Fibroblast of lung (primary cell): ENCODE measurements at regions not wholly inside any gene's neighbourhood (a gene's known extent, or its start where the extent isn't known, plus 50 kb on each side); places are given as distances from the start of the nearest gene placed in this dataset.
"Not testable (repeated sequence)": the region's sequence is repeated elsewhere in the genome, so short reads cannot be mapped to it uniquely, and the experiment has no call there.

Experiments
- DNase-seq, 2 donors: peaks; one replicate each; pipeline versions ENCODE4 v3.0.0 to v3.0.0-alpha.2; 2010; ENCODE audit warnings: low read depth in 2 of 2
- H2AFZ ChIP-seq: 2 replicates; pipeline ENCODE4 v1.5.1; 2012; ENCODE audit warnings: low read length, control low read depth, inconsistent platforms
- H3K27ac ChIP-seq: 2 replicates; pipeline ENCODE4 v1.5.1; 2011; ENCODE audit warnings: low read length, control low read depth; ENCODE audit not compliant: insufficient read depth
- H3K27me3 ChIP-seq: 2 replicates; pipeline ENCODE4 v1.5.1; 2011; ENCODE audit warnings: mild to moderate bottlenecking, low read length; ENCODE audit not compliant: control insufficient read depth, insufficient read depth
- H3K36me3 ChIP-seq: 2 replicates; pipeline ENCODE4 v1.5.1; 2011; ENCODE audit warnings: low read length; ENCODE audit not compliant: control insufficient read depth, insufficient read depth
- H3K4me1 ChIP-seq: 2 replicates; pipeline ENCODE4 v1.5.1; 2011; ENCODE audit warnings: low read length; ENCODE audit not compliant: control insufficient read depth, insufficient read depth; ENCODE audit errors: extremely low read depth
- H3K4me2 ChIP-seq: 2 replicates; pipeline ENCODE4 v1.5.1; 2011; ENCODE audit warnings: low read length, control low read depth; ENCODE audit not compliant: insufficient read depth; ENCODE audit errors: extremely low read depth
- H3K4me3 ChIP-seq, 4 experiments: fragments of 200-600 bp in 1 of 4; sonication (generic) in 1 of 4; replicated peaks in 1 of 4; 2 replicates each; pipeline ENCODE4 v1.5.1; 2011 to 2016; ENCODE audit warnings: low read length in 4 of 4, low read depth in 3 of 4, mild to moderate bottlenecking in 3 of 4, control low read depth in 2 of 4, inconsistent platforms in 1 of 4, mixed read lengths in 1 of 4; ENCODE audit not compliant: insufficient read depth in 1 of 4; ENCODE audit errors: control extremely low read depth in 1 of 4
- H3K79me2 ChIP-seq: 2 replicates; pipeline ENCODE4 v1.5.1; 2012; ENCODE audit warnings: mild to moderate bottlenecking, low read length, inconsistent platforms; ENCODE audit not compliant: control insufficient read depth, insufficient read depth
- H3K9ac ChIP-seq: 2 replicates; pipeline ENCODE4 v1.5.1; 2011; ENCODE audit warnings: mild to moderate bottlenecking, low read length, control low read depth; ENCODE audit not compliant: insufficient read depth
- H3K9me3 ChIP-seq: 2 replicates; pipeline ENCODE4 v1.5.1; 2012; ENCODE audit warnings: low read depth, low read length; ENCODE audit not compliant: control insufficient read depth, insufficient read depth
- H4K20me1 ChIP-seq: 2 replicates; pipeline ENCODE4 v1.5.1; 2011; ENCODE audit warnings: low read length; ENCODE audit not compliant: control insufficient read depth, insufficient read depth; ENCODE audit errors: extremely low read depth
- EZH2 ChIP-seq: IDR thresholded peaks from 2 replicates; pipeline ENCODE4 v1.5.1; 2012; ENCODE audit warnings: low read length, control low read depth, mild to moderate bottlenecking; ENCODE audit errors: missing control alignments
- TF ChIP-seq, protein P1 (sequence below), 2 donors: IDR thresholded peaks in 1 of 2; conservative IDR thresholded peaks in 1 of 2; 1 replicate in 1 of 2; 2 replicates in 1 of 2; pipeline ENCODE4 v1.5.1; 2011 to 2012; ENCODE audit warnings: low read length in 2 of 2, control low read depth in 1 of 2, inconsistent platforms in 1 of 2, low read depth in 1 of 2, mild to moderate bottlenecking in 1 of 2

GRCh38 chr11:90589735-90590134, 366.9 kb upstream of the CHORDC1 start:
- no peaks in the 10 kb centered on the region for H4K20me1 ChIP-seq

DNA sequence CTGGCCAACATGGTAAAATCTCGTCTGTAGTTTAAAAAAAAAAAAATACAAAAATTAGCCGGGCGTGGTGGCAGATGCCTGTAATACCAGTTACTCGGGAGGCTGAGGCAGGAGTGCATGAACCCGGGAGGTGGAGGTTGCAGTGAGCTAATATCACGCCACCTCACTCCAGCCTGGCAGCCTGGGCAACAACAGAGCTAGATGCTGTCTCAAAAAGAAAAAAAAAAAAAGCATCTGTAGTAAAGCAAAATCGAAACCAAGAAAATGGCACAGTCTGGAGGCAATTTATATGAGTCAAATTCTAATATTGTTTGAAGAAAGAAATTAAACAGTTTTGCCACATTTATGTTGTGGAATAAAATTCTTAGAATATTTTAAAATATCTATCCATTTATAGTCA, 365.0 kb upstream of the CHORDC1 start:
- Histone ChIP-seq H3K4me3 (no peak overlapping the region), H3K27me3 (no peaks in the 10 kb centered on the region), H3K9ac (no peak overlapping the region), H3K36me3 (no peaks in the 10 kb centered on the region), H3K79me2 (no peaks in the 10 kb centered on the region), H3K4me1 (no peaks in the 10 kb centered on the region), H2AFZ (no peak overlapping the region), H3K4me2 (no peak overlapping the region), H3K27ac (no peak overlapping the region), H4K20me1 (no peaks in the 10 kb centered on the region), H3K9me3 (no peaks in the 10 kb centered on the region)
- TF ChIP-seq, protein P1, sequence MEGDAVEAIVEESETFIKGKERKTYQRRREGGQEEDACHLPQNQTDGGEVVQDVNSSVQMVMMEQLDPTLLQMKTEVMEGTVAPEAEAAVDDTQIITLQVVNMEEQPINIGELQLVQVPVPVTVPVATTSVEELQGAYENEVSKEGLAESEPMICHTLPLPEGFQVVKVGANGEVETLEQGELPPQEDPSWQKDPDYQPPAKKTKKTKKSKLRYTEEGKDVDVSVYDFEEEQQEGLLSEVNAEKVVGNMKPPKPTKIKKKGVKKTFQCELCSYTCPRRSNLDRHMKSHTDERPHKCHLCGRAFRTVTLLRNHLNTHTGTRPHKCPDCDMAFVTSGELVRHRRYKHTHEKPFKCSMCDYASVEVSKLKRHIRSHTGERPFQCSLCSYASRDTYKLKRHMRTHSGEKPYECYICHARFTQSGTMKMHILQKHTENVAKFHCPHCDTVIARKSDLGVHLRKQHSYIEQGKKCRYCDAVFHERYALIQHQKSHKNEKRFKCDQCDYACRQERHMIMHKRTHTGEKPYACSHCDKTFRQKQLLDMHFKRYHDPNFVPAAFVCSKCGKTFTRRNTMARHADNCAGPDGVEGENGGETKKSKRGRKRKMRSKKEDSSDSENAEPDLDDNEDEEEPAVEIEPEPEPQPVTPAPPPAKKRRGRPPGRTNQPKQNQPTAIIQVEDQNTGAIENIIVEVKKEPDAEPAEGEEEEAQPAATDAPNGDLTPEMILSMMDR (conservative IDR thresholded peaks at IDR 0.05 in 1 of 2, IDR thresholded peaks at IDR 0.05 in 1 of 2; ENCODE audit: low read depth in 1 of 2, low read length in 2 of 2): no peak
- DNase-seq: no peak

More at GRCh38 chr11:90589735-90590134, 366.9 kb upstream of the CHORDC1 start:
- no peaks in the 10 kb centered on the region for H3K27me3 ChIP-seq
- no peak for DNase-seq
- H3K36me3 ChIP-seq: no peaks in the 10 kb centered on the region
- no peaks in the 10 kb centered on the region for H3K4me1 ChIP-seq
- H3K4me2 ChIP-seq: no peak overlapping the region
- no peak overlapping the region for H3K27ac ChIP-seq
- no peak overlapping the region for H3K9ac ChIP-seq
- H3K79me2 ChIP-seq: no peaks in the 10 kb centered on the region
- TF ChIP-seq, protein P1 (conservative IDR thresholded peaks at IDR 0.05 in 1 of 2, IDR thresholded peaks at IDR 0.05 in 1 of 2; ENCODE audit: low read depth in 1 of 2, low read length in 2 of 2): no peak
- TF ChIP-seq EZH2: no peak
- H3K9me3 ChIP-seq: no peaks in the 10 kb centered on the region
- H2AFZ ChIP-seq: no peak overlapping the region
- H3K4me3 ChIP-seq: no peak overlapping the region

DNA sequence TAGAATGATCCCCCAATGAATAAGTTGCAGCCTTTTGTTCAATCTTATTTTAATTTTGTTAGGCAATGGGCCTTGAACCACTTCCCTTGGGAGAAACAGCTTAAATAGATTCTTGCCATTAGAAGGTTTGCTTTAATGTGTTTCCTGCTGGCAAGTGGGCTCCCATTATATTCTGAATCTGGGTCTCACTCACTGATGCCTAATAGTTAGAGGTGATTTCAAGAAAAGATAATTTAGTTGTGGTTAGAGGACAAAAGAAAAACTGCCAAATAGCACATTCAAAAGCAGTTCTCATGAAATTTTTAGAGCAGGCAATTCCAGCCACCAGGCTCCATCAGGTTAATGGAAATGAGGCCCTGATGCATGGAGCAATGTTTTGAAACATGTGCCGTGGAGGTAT, 362.6 kb upstream of the CHORDC1 start:
- TF ChIP-seq, protein P1 (conservative IDR thresholded peaks at IDR 0.05 in 1 of 2, IDR thresholded peaks at IDR 0.05 in 1 of 2; ENCODE audit: low read depth in 1 of 2, low read length in 2 of 2): no peak
- no peak for TF ChIP-seq EZH2
- no peaks in the 10 kb centered on the region for H3K79me2 ChIP-seq
- H4K20me1 ChIP-seq: no peaks in the 10 kb centered on the region
- no peak overlapping the region for H3K4me3 ChIP-seq
- no peaks in the 10 kb centered on the region for H3K36me3 ChIP-seq
- no peak overlapping the region for H3K4me2 ChIP-seq
- H3K27me3 ChIP-seq: no peaks in the 10 kb centered on the region
- no peak overlapping the region for H3K27ac ChIP-seq
- no peaks in the 10 kb centered on the region for H3K4me1 ChIP-seq
- no peaks in the 10 kb centered on the region for H3K9me3 ChIP-seq
- no peak overlapping the region for H2AFZ ChIP-seq
- no peak overlapping the region for H3K9ac ChIP-seq
- no peak for DNase-seq

DNA sequence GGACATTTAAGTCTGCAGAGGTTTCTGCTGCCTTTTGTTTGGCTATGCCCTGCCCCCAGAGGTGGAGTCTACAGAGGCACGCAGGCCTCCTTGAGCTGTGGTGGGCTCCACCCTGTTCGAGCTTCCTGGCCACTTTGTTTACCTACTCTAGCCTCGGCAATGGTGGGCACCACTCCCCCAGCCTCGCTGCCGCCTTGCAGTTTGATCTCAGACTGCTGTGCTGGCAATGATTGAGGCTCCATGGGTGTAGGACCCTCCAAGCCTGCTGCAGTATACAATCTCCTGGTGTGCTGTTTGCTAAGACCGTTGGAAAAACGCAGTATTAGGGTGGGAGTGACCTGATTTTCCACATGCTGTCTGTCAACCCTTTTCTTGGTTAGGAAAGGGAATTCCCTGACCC, 360.1 kb upstream of the CHORDC1 start:
- not testable (repeated sequence) for H3K27ac ChIP-seq, H3K36me3 ChIP-seq, H3K27me3 ChIP-seq, H3K4me1 ChIP-seq, H3K9me3 ChIP-seq, H3K4me2 ChIP-seq, H3K9ac ChIP-seq, H3K79me2 ChIP-seq, H3K4me3 ChIP-seq, DNase-seq, H4K20me1 ChIP-seq, H2AFZ ChIP-seq
